Stimulated activated CD4-positive, alpha-beta T cell treated with anti-CD3 and anti-CD28 coated beads, Interleukin-1b, Interleukin-23, amount 100 ng/mL, for 48 hours (primary cell): ENCODE measurements at regions not wholly inside any gene's neighbourhood (a gene's known extent, or its start where the extent isn't known, plus 50 kb on each side); places are given as distances from the start of the nearest gene placed in this dataset.

Experiments used
- DNase-seq: peaks from one replicate; pipeline ENCODE4 v3.0.0-alpha.2; 2020

DNA sequence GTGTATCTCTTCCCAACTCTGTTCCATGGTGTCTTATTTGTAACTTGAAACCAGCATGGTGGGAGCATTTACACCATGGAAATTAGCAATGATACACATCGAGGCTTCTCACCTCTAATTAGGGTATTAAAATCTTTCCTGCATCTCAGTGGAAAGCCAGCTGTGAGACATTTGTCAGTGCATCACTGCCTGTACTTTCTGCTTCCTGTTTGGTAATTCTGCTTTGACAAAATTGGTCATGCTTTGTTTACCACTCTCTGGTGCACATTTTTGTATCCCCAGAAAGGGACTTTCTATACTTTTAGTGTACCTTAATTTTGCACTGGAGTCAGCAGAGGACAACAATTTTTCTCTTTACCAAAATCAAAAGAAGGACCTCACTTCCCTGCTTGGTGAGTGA lies 402.1 kb downstream of the PDCD6IP start:
- DNase-seq: no peak

DNA sequence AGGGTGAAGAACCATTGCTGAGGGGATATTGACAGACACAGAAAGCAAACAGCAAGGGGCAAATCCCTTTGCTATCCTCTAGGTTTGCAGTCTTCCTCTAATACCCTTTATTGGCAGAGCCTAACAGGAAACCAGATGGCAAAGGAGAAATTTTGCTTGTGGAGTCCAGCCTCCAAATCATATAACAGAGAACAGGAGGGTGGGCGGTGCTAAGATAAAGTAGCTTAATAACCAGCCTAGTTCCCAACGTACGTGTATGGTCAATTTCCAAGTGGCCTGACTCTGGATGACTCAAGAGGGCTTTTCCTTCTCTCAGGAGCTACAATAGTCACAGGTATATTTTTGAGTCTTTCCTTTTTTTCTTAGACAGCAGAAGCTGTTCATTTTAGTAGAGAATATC lies 404.5 kb downstream of the PDCD6IP start:
- no peak for DNase-seq

DNA sequence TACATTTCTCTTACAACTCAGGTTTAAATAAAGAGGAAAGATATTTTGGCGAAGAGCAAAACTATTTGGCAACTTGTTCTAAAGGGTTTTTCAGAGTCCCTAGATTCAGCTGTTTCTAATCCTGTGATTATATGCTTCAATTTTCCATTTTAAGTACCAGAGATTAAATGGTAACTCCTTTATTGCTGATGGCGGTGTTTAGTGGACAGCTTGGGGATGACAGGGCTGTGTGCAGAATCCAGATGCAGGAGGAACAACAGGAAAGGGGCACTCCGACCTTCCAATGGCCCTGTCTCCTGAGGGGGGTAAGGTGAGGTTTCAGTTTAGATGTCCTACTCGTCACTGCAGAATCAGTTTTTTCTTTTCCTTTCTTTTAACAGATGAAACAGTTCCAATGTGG lies 405.0 kb downstream of the PDCD6IP start:
- DNase-seq: no peak

DNA sequence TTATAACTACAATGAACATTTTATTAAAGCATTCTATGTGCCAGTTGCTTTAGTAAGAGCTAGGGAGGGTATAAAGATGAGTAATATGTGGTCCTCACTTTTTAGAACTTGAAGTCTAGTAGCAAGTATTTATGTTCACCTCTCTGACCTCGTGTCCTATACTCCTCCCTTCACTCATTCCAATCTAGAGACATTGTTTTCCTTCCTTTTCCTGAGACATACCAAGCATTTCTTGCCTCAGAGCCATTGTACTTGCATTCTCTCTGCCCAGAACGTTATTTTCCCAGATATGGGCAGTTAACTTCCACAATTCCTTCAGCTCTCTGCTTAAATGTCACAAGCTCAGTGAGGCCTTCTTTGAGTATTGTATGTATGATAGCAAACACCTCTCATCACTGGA lies 408.6 kb downstream of the PDCD6IP start:
- DNase-seq: no peak

DNA sequence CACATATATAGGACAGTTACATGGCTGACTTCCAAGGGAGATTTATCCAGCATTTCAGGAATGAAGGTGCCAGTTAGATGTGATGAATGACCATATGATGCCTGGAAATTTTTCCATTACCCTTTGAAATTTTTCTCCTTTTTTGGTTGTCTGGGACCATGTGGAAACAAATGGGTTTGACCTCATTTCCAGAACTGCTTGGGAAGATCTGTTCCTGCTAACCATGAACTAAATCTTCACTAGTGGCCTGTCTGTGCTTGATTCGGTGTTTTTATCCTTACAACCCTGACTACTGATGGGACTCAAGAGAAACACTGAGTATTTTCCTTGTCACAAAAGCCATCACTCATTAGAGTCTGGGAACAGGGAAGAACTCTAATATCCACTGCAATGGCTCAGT lies 409.4 kb downstream of the PDCD6IP start:
- DNase-seq: no peak

DNA sequence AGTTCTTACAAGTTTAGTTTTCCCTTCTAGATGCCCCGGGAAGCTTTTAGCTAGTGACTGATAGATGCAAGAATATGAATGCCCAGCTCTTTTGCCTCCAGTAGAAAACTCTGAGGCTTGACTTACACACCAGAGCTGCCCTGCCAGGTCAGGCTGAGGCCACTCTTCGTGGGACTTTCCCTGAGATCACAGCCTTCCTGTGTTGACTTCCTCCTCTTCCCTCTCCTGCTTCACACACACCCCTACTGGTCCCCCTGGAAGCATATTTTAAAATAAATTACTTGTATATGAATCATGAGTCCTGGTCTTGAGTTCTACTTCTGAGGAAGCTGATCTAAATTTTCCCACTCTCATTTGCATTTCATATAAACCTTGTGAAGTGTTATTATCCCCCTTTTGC lies 413.7 kb downstream of the PDCD6IP start:
- no peak for DNase-seq

DNA sequence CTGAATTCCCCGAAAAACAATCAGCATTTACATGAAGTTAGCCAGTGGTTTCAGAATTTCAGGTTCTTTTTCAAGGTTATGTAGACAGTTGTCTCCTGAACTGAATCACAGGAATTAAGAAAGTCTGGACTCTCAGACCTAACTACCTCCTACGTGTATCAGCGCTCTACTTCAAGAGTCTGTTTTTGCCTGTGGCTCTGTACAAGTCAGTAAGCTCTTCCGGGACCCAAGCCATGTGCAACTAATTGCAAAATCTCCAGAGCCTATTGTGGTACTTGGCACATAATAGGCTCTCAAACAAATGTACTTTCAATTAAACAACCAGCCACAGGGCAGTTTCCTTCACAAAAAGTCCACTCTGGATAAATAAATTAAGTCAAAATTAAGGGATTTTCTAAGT lies 414.2 kb downstream of the PDCD6IP start:
- no peak for DNase-seq

DNA sequence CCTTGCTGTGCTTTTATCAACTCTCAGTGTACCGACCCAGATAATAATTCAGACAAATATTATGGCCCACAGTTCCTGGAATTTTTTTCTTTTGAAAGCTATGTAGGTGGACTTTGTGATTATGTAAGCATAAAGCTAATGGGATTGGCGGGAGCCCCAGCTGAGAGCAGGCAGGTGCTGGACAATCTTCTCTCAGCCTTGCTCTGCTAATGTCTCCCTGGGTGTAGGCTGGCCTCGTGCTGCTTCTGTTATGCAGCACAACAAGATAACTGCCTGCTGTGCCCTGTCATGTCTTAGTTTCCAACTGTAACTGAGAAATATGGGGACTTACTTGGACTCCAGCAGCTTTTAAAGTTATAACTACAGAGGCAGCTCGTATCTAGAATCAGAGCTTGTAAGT lies 415.0 kb downstream of the PDCD6IP start:
- DNase-seq: no peak

DNA sequence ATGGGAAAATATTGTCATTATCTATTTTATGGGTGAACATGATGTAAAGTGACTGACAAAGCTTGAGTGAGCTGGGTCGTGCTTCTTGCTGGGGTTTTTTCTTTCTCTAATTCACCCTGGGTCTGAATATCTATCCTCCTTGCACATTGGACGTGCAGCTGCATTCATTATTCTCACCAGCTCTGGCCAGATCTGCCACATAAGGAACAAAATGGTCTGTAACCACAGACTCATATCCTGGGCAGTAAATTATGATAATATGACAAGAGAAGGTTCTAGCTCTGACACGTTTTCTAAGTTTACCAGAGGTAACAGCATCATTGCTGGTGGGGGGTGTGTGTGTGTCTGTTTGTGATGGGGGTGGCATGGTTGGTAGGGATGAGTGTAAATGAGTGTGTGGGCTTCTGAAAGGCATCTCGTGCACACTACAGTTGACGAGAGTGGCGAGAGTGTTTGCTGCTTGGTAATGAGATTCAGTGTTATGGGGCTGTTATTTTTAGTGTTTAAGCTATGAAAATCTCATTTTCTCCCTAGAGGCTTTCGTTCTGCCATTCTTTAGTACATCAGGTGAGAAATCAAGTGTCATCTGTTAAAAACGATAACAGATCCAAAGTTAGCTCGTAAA lies 418.4 kb downstream of the PDCD6IP start:
- DNase-seq: no peak

DNA sequence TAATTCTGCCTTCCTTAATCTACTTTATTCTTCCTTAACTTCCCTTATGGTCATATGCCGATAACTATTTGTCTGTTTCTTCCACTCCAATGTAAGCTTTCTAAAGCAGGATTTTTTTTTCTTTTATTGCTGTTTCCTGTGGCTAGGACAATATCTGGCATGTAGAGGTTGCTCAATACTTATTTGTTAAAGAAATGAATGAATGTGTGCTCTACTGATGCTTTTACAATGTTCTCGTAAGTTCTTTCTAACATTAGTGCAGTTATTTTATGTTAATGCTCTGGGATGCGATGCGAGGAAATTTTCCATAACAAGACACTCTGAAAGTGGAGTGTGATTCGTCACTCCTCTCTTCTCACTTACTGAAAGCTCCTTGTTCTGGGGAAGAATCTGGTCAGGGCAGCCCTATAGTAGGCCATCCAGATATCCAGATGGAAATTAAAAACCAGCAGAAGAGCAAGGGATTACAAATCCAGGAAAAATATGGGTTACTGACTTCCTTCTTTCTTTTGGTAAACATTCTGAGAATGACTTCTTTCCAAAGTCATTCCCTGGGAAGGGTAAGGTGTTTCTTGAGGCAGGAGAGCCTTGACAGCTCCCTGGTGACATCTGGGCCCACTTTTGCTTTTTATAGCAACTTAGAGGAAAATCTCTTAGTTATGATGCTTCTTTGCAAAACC lies 420.4 kb downstream of the PDCD6IP start:
- DNase-seq: no peak

DNA sequence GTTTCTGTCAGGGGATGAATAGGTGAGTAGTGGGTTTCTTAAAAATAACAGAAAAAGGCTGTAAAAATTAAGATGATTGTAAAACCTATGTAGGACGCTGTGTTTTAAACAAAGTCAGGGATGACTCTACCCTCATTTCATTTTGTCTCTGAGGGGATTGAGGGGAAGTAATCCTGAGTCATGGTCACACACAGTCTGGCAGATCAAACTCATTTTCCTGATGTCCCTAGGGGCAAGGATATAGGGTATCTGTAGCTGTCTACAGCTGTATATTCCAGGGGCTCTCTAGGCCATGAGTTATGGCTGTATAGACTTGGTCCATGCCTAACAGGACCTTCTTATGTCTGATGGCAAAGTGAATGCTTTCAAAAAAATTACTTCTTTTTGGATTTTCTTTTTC lies 421.1 kb downstream of the PDCD6IP start:
- DNase-seq: no peak

DNA sequence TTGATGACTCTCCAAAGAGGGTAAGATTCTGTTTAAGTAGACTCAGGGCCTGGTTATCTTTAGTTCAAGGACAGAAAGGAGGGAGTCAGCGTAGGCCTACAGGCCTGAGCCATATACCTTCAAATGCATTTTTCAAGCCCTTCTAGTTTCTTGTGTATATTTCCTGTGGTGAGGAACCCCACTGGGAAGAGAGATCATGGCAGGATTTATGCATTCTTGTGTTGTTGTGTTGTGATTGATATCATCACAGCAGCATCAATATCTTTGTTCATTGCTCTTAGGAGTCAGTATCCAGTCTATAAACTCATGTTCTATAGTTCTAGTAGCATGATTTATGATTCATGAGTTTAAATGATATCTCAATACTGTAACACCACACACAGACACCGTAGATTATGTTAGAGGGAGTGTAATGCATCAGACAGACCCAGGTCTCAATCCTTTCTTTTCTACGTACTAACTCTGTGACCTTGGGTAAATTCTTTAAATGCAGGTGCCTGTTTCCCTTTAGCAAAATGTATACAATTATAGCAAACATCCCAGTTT lies 427.5 kb downstream of the PDCD6IP start:
- no peak for DNase-seq

DNA sequence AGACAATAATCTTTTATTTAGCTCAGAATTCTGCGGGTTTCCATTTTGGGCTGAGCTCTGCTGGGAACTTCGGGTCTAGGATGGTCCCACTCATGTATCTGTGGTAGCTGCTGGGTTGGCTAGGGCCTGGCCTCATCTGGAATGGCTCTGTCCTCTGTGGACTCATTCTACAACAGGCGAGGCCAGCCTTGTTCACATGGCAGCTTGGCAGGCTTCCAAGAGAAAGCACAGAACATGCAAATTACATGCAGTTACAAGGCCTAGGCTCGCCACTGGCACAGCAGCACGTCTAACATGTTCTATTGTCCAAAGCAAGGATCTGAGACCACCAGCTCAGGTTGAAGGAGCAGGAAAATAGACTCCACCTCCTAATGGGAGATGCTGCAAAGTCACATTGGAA lies 431.4 kb downstream of the PDCD6IP start:
- DNase-seq: no peak

DNA sequence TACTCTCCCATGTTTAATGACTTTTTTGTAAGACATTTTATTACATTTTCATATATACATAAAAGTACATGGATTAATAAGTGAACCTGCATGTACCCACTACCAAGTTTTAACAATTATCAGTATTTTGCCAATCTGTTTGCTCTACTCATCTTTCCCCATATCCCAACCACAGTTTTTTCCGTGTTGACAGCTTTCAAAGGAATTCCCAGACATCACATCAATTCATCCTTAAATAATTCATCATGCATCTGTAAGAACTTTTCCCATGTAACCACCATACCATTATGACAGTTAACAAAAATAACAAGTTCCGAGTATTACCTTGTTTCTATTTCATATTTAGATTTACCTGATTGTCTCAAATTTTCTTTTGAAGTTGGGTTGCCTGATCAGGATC lies 436.7 kb downstream of the PDCD6IP start:
- no peak for DNase-seq

DNA sequence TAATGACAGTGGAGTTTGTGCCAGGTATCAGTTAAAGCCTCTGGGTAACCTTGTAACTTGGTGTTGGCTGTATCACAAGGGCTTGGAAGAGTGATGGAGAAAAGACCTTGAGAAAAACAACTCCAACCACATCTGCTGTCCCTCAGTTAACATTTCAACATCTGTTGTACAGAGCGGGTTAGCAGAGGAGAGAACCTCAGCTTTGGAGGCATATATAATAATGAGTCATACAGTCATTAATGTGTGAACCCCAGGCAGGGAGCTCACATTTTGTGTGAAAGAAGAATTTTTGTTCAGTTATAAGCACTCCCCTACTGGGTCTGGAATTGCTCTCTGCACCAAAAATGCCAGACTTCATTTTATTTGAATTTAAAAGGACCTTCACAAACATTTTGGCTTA lies 439.5 kb downstream of the PDCD6IP start:
- DNase-seq: no peak

DNA sequence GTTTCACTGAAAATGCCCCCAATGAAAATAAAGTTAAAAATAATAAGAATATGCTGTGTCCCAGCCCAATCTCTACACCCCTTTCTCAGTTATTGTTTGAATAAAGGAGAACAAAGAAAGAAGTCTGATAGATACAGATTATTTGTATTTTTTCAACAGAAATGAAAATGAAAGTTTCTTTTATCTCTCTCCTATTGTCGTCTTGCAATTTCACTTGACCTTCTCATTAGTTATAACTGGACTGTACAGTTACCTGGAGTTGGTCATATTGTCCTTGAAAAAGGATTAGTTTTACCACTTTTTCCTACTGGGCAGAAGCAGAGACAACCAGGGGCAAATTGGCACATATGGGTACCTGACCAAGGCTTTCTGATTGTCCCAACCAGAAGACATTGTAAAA lies 440.0 kb downstream of the PDCD6IP start:
- DNase-seq: no peak

DNA sequence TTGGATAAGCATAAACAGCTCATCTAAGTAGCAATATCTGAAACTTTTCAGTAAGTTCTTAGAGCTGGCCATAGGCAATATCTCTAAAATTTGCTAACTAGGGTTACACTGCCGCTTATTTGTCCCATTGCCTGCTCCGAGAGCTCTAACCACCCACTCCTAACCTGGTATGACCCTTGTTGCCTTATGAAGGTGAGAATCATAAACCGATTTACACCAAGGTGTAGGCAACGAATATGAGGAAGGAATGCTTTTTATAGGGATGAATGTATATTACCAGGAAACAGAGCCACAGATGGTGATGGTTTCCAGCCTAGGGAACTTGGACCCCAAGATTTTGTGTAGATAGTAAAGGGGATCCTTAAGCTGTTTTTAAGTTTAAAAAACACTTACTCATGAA lies 440.9 kb downstream of the PDCD6IP start:
- DNase-seq: no peak

DNA sequence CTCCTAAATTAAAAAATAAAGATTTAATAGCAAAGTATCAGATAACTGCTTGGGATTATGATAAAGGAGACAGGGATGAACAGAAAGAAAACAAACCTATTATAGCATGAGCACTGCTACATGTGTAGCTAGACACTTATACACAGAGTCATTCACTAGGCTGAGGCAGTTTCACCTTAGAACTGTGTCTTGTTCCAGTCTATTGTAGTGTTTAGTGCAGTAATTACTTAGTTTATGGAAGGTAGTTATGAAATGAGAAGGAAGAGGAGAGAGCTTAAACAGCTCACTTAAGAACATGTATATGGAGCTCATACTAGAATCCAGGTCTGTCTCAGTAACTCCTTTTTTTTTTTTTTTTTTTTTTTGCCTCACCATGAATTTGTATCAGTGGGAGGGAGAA lies 441.4 kb downstream of the PDCD6IP start:
- no peak for DNase-seq

DNA sequence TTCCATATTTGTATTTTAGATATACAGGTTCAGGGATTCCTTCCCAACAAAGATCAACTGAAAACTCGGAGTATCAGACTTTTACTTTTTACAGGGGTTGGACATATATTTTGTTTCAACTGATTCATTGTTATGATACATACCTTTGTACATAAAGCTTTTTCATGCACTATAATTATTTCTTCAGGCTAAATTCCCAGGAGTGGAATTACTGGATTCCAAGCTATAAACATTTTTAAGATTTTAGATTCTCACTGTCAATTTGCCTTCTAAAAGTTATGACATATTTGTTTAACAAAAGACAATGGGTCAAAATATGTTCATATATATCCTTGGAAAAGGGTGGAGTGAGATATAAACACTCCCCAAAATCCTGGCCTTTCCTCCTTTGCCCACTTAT lies 449.0 kb downstream of the PDCD6IP start:
- DNase-seq: no peak

DNA sequence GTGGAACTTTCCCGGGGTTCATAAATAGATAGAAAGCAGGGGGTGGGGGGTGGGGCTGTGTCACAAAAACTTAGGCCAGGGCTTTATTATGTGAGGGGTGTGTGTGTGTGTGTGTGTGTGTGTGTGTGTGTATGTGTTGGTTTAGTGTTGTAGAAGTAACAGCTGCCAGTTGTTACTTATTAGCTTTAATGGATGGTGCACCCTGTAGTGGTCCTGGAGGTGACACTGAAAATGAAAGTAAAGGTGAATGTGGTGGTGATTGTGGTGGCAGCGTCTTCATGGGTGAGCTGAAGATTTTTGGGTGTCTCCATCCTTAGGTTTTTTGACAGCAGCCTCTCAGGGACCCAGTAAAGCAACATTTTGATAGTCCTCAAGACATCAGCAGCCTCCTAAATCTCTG lies 449.9 kb downstream of the PDCD6IP start:
- DNase-seq: no peak

DNA sequence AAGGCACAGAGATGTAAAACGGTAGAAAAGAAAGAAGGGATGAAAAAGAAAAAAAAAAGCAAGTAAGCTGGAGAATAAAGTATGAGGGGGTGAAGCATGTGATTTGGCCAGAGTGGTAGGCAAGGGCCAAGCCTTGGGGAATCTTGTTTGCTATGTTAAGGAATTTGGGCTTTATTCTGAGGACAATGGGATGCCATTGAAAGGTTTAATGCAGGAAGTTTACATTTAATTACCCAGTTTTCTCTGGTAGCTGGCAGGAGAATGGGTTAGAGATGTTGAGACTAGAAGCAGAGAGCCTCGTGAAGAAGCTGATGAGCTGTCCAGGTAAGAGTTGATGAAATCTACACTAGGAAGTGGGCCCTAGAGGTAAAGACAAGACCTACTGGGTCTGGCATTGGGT lies 455.9 kb downstream of the PDCD6IP start:
- no peak for DNase-seq

DNA sequence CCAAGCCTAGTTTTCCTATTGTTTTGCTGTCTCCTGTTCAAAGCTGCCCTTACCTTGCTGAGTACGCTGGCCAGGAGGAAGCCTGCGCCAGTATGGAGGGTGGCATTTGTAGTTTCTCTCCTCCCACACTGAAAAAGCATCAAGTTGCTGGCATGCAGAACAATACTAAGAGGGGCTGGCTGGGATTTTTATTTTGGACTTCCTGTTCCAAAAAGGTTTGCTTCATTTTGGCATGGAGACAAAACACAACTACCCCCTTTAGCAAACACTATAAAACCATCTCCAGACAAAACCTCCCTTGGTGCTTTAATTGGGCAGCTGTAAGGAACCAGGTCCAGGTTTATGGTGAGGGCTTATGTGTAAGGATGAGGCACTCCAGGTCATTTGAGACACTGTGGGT lies 457.6 kb downstream of the PDCD6IP start:
- DNase-seq: no peak

DNA sequence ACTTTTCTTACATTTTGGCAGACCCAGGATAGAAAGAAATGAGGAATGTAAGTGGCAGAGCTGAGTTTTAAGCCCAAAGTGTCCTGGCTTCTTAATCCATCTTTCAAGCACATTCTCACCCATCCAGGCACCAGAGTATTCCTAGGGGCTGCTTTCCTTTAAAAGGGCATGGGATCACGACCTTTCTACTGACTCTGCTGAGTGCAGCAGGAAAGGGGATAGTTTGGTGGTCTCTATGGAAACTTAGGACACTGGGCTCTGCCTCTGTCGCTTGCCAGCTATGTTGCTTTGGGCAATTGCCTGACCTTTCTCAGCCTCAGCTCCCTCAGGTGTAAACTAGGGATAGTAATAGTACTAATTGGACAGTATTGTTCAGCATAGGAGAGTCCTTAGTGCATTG lies 458.4 kb downstream of the PDCD6IP start:
- no peak for DNase-seq

DNA sequence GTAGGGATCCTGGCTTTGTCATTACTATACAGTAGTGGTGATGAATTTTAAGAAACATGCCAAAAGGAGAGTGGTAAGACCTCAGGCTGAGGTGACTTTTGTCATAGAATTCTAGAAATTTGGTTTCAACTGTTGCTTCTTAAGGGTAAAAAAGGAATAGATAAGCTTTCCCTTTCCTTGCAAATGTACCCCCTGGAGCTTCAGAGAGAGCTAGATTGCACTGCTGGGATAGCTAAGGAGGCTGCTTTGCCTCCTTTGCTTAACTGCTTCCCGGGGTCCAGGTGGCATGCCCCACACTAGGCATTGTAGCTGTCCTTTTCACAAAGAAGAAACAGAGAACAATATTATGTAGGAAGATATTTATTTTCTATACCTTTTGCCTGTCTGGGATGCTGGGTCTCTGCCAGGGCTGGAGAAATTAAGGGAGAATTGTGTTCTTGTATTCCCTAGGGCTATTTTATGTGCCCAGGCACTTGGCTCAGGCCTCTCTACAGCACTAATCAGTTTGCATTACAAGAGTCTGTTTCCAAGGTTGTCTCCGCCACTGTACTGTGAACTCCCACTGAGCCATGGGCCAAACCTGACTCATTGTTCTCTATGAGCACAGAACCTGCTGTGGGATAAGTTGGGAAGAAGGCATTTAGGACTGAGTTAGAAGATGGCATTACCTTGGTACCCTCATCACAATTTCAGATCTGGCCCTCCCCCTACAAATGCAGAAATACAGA lies 460.0 kb downstream of the PDCD6IP start:
- no peak for DNase-seq
